HepG2 (cell line): ENCODE measurements at regions not wholly inside any gene's neighbourhood (a gene's known extent, or its start where the extent isn't known, plus 50 kb on each side); places are given as distances from the start of the nearest gene placed in this dataset.

ENCODE experiments used
- ATAC-seq: fragments of 200-7000 bp; cut with Tn5 transposase; 3 replicates; pipeline ENCODE4 v1.9.1; 2020; ENCODE audit warnings: mild to moderate bottlenecking, moderate library complexity
- BruUV-seq: library from RNA; stranded (reverse); fragments of 400-500 nt; replicated peaks from 2 replicates; lab custom pipeline; 2021; lab: Mats Ljungman, UMichigan
- CTCF ChIA-PET: fragments of 300-600 bp; formaldehyde crosslinking; extraction: SDS; loops from one replicate; lab custom pipeline; 2021; ENCODE audit warnings: low total read pairs, inconsistent platforms, low intra/inter-chr PET ratio; lab: Yijun Ruan, JAX
- POLR2A ChIA-PET: fragments of 350-600 bp; sonication (Branson Sonifier 250); formaldehyde crosslinking; loops from one replicate; lab custom pipeline; 2020; ENCODE audit warnings: antibody characterized with exemption, inconsistent platforms; lab: Yijun Ruan, JAX
- DNase-seq: peaks from one replicate; pipeline ENCODE4 v3.0.0-alpha.2; 2015; ENCODE audit warnings: low spot score
- FAIRE-seq: peaks from 3 replicates; lab custom pipeline; 2011; peaks lifted over from hg19 to GRCh38; lab: Jason Lieb, UNC
- H2AFZ ChIP-seq: one replicate; pipeline ENCODE4 v1.6.1; 2011; ENCODE audit warnings: low read length, inconsistent platforms
- H3K27ac ChIP-seq: fragments of 300-600 bp; 3 replicates; pipeline ENCODE4 v1.8.0; 2011; ENCODE audit warnings: mixed run types, mild to moderate bottlenecking, mixed read lengths, low read length, inconsistent platforms; ENCODE audit not compliant: insufficient read depth; ENCODE audit errors: extremely low read length
- H3K27me3 ChIP-seq, 2 experiments: fragments of 200-600 bp in 1 of 2; 2 replicates in 1 of 2; 3 replicates in 1 of 2; pipeline versions ENCODE4 v1.6.0 to v1.8.0; 2011; ENCODE audit warnings: low read length in 2 of 2, mild to moderate bottlenecking in 2 of 2, moderate library complexity in 2 of 2, inconsistent platforms in 1 of 2; ENCODE audit not compliant: insufficient read depth in 2 of 2, control insufficient read depth in 1 of 2
- H3K36me3 ChIP-seq, 2 experiments: fragments of 200-600 bp in 1 of 2; replicated peaks in 1 of 2; 2 replicates in 1 of 2; 3 replicates in 1 of 2; pipeline versions ENCODE4 v1.5.1 to v1.8.0; 2011; ENCODE audit warnings: low read length in 2 of 2, inconsistent platforms in 1 of 2; ENCODE audit not compliant: insufficient read depth in 2 of 2, control insufficient read depth in 1 of 2
- H3K4me1 ChIP-seq: 2 replicates; pipeline ENCODE4 v1.5.1; 2012; ENCODE audit warnings: low read length, inconsistent platforms; ENCODE audit not compliant: insufficient read depth
- H3K4me2 ChIP-seq: 2 replicates; pipeline ENCODE4 v1.6.0; 2011; ENCODE audit warnings: low read depth, low read length, inconsistent platforms
- H3K4me3 ChIP-seq, 3 experiments: fragments of 200-600 bp in 1 of 3; sonication (generic), shearing (Covaris generic) in 1 of 3; replicated peaks in 1 of 3; 2 replicates each; pipeline ENCODE4 v1.5.1; 2011 to 2016; ENCODE audit warnings: low read length in 3 of 3, inconsistent platforms in 2 of 3, low read depth in 2 of 3, mild to moderate bottlenecking in 2 of 3, control low read depth in 1 of 3, mixed read lengths in 1 of 3; ENCODE audit not compliant: insufficient read depth in 1 of 3
- H3K79me2 ChIP-seq: one replicate; pipeline ENCODE4 v1.6.1; 2011; ENCODE audit warnings: low read length, inconsistent platforms; ENCODE audit not compliant: insufficient read depth
- H3K9ac ChIP-seq: 2 replicates; pipeline ENCODE4 v1.6.0; 2011; ENCODE audit warnings: mild to moderate bottlenecking, low read depth, low read length, inconsistent platforms; ENCODE audit not compliant: insufficient read depth
- H3K9me3 ChIP-seq: 2 replicates; pipeline ENCODE4 v1.5.1; 2012; ENCODE audit warnings: mild to moderate bottlenecking, low read length
- H4K20me1 ChIP-seq: 2 replicates; pipeline ENCODE4 v1.6.0; 2011; ENCODE audit warnings: inconsistent platforms, mild to moderate bottlenecking, low read length, moderate library complexity; ENCODE audit not compliant: insufficient read depth
- BHLHE40 ChIP-seq: IDR thresholded peaks from 2 replicates; pipeline ENCODE4 v1.6.1; 2011; ENCODE audit warnings: low read length, improper control_type of control experiment
- DR1 ChIP-seq: sonication (generic); formaldehyde crosslinking; IDR thresholded peaks from 2 replicates; pipeline ENCODE4 v1.8.0; 2021; ENCODE audit warnings: mild to moderate bottlenecking, missing genetic modification reagents, inconsistent platforms
- HNF4A ChIP-seq: sonication (generic); formaldehyde crosslinking; IDR thresholded peaks from 2 replicates; pipeline ENCODE4 v1.4.0; 2020; ENCODE audit warnings: missing genetic modification reagents
- ISX ChIP-seq: sonication (generic); formaldehyde crosslinking; conservative IDR thresholded peaks from 2 replicates; pipeline ENCODE4 v1.5.0; 2020; ENCODE audit warnings: missing genetic modification reagents
- MTF1 ChIP-seq: sonication (generic); formaldehyde crosslinking; IDR thresholded peaks from 2 replicates; pipeline ENCODE4 v1.5.0; 2020; ENCODE audit warnings: missing genetic modification reagents
- PAX8 ChIP-seq: sonication (generic); formaldehyde crosslinking; IDR thresholded peaks from 2 replicates; pipeline ENCODE4 v1.8.0; 2022; ENCODE audit warnings: mild to moderate bottlenecking, missing genetic modification reagents, borderline replicate concordance
- SMARCC2 ChIP-seq: fragments of 450-650 bp; IDR thresholded peaks from 2 replicates; pipeline ENCODE4 v1.6.1; 2017; ENCODE audit warnings: antibody characterized with exemption, mild to moderate bottlenecking
- TCF12 ChIP-seq, 2 experiments: fragments of 450-650 bp in 1 of 2; sonication (generic) in 1 of 2; formaldehyde crosslinking in 1 of 2; IDR thresholded peaks; 2 replicates each; pipeline versions ENCODE4 v1.6.1 to v1.8.0; 2017 to 2022; ENCODE audit warnings: antibody characterized with exemption in 1 of 2, mild to moderate bottlenecking in 1 of 2, missing genetic modification reagents in 1 of 2, moderate library complexity in 1 of 2
- ZBTB2 ChIP-seq: sonication (generic); formaldehyde crosslinking; IDR thresholded peaks from 2 replicates; pipeline ENCODE4 v1.8.0; 2022; ENCODE audit warnings: low read depth, missing genetic modification reagents
- ZNF275 ChIP-seq: sonication (generic); formaldehyde crosslinking; IDR thresholded peaks from 2 replicates; pipeline ENCODE4 v1.8.0; 2022; ENCODE audit warnings: missing genetic modification reagents, mild to moderate bottlenecking, inconsistent platforms, borderline replicate concordance
- ZNF75D ChIP-seq: sonication (generic); formaldehyde crosslinking; IDR thresholded peaks from 2 replicates; pipeline ENCODE4 v1.8.1; 2023; ENCODE audit warnings: missing genetic modification reagents, mild to moderate bottlenecking, borderline replicate concordance
- WGBS: methylation state at CpG from one replicate; pipeline ENCODE4 v1.1.6; 2017; ENCODE audit warnings: low lambda C conversion rate; 5-methylcytosine and 5-hydroxymethylcytosine counted together
- in situ Hi-C: cut with HindIII; loops from 2 replicates; pipeline ENCODE4 v1.10.0; 2017; ENCODE audit warnings: low pct_unique_long_range_greater_than_20kb; ENCODE audit not compliant: extremely low pct_ligation_motif_present
- intact Hi-C: fragments of 100-400 bp; cut with micrococcal nuclease; formaldehyde crosslinking; loops from one replicate; pipeline ENCODE4 v1.10.0; 2022; ENCODE audit not compliant: unreplicated experiment
- TF ChIP-seq, protein P1 (sequence below): sonication (generic); formaldehyde crosslinking; IDR thresholded peaks from 2 replicates; pipeline ENCODE4 v1.4.0; 2020; ENCODE audit warnings: mild to moderate bottlenecking, missing genetic modification reagents, borderline replicate concordance
- TF ChIP-seq, protein P2 (sequence below): sonication (generic); formaldehyde crosslinking; IDR thresholded peaks from 2 replicates; pipeline ENCODE4 v1.4.0; 2020; ENCODE audit warnings: mild to moderate bottlenecking, low read depth, missing genetic modification reagents

DNA sequence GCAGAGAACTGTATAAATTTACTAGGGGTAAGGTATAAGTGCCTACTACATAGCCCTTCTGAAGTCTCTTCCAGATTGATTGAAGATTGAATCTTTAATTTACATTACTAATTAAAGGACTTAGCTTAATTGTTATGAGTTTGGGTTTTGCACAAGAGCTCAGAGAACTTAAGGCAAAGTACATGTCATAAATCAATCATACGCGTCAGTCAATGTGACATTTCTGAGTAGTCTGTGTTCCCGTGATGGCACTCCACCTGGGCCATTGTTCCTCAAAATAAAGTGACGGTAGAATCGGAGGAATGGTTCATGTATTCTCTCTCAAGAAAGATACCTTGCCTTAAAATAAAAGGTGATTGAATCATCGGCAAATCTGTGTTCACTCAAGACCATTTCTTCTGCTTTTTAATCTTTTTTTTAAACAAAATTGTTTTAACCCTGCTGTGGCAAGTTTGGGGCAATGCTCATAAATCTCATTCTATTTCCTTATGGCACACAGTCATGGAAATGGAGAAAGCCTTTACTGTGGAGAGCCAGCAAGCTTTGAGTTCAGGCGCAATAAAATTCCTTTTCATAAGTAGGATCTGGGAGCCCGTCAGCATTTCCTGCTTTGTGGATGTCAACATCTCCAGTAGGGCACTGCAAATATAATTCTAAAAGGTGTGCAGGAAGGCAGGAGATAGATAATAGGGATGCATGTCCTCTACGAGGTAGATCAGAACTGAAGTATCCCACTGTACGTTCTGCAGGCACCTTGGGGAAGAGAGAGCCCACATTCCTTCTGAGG, 427.4 kb downstream of the GATA3 start:
- Histone ChIP-seq H3K79me2 (no peaks in the 10 kb centered on the region), H3K4me3 (no peak overlapping the region), H4K20me1 (no peaks in the 10 kb centered on the region), H3K4me2 (no peak overlapping the region), H3K4me1 (no peaks in the 10 kb centered on the region), H3K9me3 (peaks cover 5% of the 10 kb centered on the region; the same call in 1 of the 2 replicates), H3K9ac (no peak overlapping the region), H3K36me3 (no peaks in the 10 kb centered on the region), H3K27ac (no peak overlapping the region), H2AFZ (no peak overlapping the region), H3K27me3 (no peaks in the 10 kb centered on the region)
- POLR2A ChIA-PET = no interaction called here
- intact Hi-C loops (no loop called here), in situ Hi-C loops (no loop called here)
- FAIRE-seq = no peak
- DNase-seq = no peak
- TF ChIP-seq HNF4A (CRISPR knock-in tag) (no peak), ZBTB2 (CRISPR knock-in tag) (no peak), TCF12 (IDR thresholded peaks at IDR 0.05) (no peak), TCF12 (CRISPR knock-in tag; IDR thresholded peaks at IDR 0.05) (no peak), DR1 (no peak), SMARCC2 (no peak), ISX (CRISPR knock-in tag) (no peak), ZNF75D (CRISPR knock-in tag) (no peak), MTF1 (CRISPR knock-in tag) (no peak), BHLHE40 (no peak), PAX8 (CRISPR knock-in tag) (no peak), ZNF275 (CRISPR knock-in tag) (no peak)
- TF ChIP-seq, protein P1, sequence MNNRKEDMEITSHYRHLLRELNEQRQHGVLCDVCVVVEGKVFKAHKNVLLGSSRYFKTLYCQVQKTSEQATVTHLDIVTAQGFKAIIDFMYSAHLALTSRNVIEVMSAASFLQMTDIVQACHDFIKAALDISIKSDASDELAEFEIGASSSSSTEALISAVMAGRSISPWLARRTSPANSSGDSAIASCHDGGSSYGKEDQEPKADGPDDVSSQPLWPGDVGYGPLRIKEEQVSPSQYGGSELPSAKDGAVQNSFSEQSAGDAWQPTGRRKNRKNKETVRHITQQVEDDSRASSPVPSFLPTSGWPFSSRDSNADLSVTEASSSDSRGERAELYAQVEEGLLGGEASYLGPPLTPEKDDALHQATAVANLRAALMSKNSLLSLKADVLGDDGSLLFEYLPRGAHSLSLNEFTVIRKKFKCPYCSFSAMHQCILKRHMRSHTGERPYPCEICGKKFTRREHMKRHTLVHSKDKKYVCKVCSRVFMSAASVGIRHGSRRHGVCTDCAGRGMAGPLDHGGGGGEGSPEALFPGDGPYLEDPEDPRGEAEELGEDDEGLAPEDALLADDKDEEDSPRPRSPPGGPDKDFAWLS (CRISPR knock-in tag) = no peak
- TF ChIP-seq, protein P2, sequence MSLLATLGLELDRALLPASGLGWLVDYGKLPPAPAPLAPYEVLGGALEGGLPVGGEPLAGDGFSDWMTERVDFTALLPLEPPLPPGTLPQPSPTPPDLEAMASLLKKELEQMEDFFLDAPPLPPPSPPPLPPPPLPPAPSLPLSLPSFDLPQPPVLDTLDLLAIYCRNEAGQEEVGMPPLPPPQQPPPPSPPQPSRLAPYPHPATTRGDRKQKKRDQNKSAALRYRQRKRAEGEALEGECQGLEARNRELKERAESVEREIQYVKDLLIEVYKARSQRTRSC = no peak
- WGBS = 32% methylated on average over 10 of the region's 10 CpGs
- CTCF ChIA-PET = no interaction called here
- no TSS peak for BruUV-seq
- no peak for ATAC-seq
